GM23338 (cell line): ENCODE measurements at regions not wholly inside any gene's neighbourhood (a gene's known extent, or its start where the extent isn't known, plus 50 kb on each side); places are given as distances from the start of the nearest gene placed in this dataset.

ENCODE experiments used
- ATAC-seq: fragments of 200-7000 bp; cut with Tn5 transposase; 3 replicates; pipeline ENCODE4 v1.9.1; 2020
- DNase-seq: peaks from one replicate; pipeline ENCODE4 v3.0.0-alpha.2; 2015; ENCODE audit warnings: low spot score
- H2AFZ ChIP-seq: fragments of 200-600 bp; sonication (generic); 2 replicates; pipeline ENCODE4 v1.8.0; 2016; ENCODE audit warnings: antibody characterized with exemption, mild to moderate bottlenecking, moderate library complexity
- H3F3A ChIP-seq: fragments of 200-600 bp; sonication (generic); replicated peaks from 2 replicates; pipeline ENCODE4 v1.8.0; 2017; ENCODE audit warnings: antibody characterized with exemption, mixed run types, low read depth
- H3K27ac ChIP-seq: fragments of 200-600 bp; sonication (generic); 2 replicates; pipeline ENCODE4 v1.6.1; 2016; ENCODE audit warnings: low read depth
- H3K27me3 ChIP-seq: fragments of 200-600 bp; sonication (generic); 2 replicates; pipeline ENCODE4 v1.8.0; 2016; ENCODE audit warnings: mild to moderate bottlenecking, mixed run types, moderate library complexity; ENCODE audit not compliant: insufficient read depth
- H3K36me3 ChIP-seq: fragments of 200-600 bp; sonication (generic); 2 replicates; pipeline ENCODE4 v1.8.0; 2016; ENCODE audit warnings: mild to moderate bottlenecking; ENCODE audit not compliant: insufficient read depth
- H3K4me1 ChIP-seq: fragments of 200-600 bp; sonication (generic); 2 replicates; pipeline ENCODE4 v1.8.0; 2016; ENCODE audit warnings: mild to moderate bottlenecking, moderate library complexity; ENCODE audit not compliant: insufficient read depth
- H3K4me2 ChIP-seq: fragments of 200-600 bp; sonication (generic); 2 replicates; pipeline ENCODE4 v1.7.1; 2017; ENCODE audit warnings: mixed run types
- H3K4me3 ChIP-seq: fragments of 200-600 bp; sonication (generic); 2 replicates; pipeline ENCODE4 v1.6.1; 2016; ENCODE audit warnings: mixed run types
- H3K79me2 ChIP-seq: fragments of 200-600 bp; sonication (generic); replicated peaks from 2 replicates; pipeline ENCODE4 v1.8.0; 2017; ENCODE audit warnings: mild to moderate bottlenecking; ENCODE audit not compliant: insufficient read depth
- H3K9me2 ChIP-seq: fragments of 200-600 bp; sonication (generic); 2 replicates; pipeline ENCODE4 v1.8.0; 2017; ENCODE audit not compliant: insufficient read depth
- H4K20me1 ChIP-seq: fragments of 200-600 bp; sonication (generic); replicated peaks from 2 replicates; pipeline ENCODE4 v1.8.0; 2017; ENCODE audit warnings: mild to moderate bottlenecking; ENCODE audit not compliant: insufficient read depth
- H3K27ac Mint-ChIP-seq: 2 replicates; pipeline ENCODE4 v1.8.0; 2020; ENCODE audit warnings: inconsistent platforms, mild to moderate bottlenecking, moderate library complexity, mixed read lengths
- H3K27me3 Mint-ChIP-seq: 3 replicates; pipeline ENCODE4 v1.8.0; 2022; ENCODE audit warnings: low read depth, mild to moderate bottlenecking, moderate library complexity, mixed read lengths, inconsistent platforms; ENCODE audit not compliant: insufficient read depth, poor library complexity
- H3K36me3 Mint-ChIP-seq: 3 replicates; pipeline ENCODE4 v1.8.0; 2021; ENCODE audit warnings: low read depth, mild to moderate bottlenecking, inconsistent platforms, moderate library complexity, mixed read lengths
- H3K4me1 Mint-ChIP-seq: 3 replicates; pipeline ENCODE4 v1.8.0; 2020; ENCODE audit warnings: mild to moderate bottlenecking, inconsistent platforms, mixed read lengths
- H3K4me3 Mint-ChIP-seq: 3 replicates; pipeline ENCODE4 v1.8.0; 2021; ENCODE audit warnings: moderate library complexity, mild to moderate bottlenecking, inconsistent platforms, mixed read lengths
- H3K9me3 Mint-ChIP-seq: 3 replicates; pipeline ENCODE4 v1.8.0; 2020; ENCODE audit warnings: moderate library complexity, mild to moderate bottlenecking, inconsistent platforms, mixed read lengths
- CREB1 ChIP-seq: fragments of 250-450 bp; sonication (Bioruptor Pico); IDR thresholded peaks from 2 replicates; pipeline ENCODE4 v1.5.0; 2020; ENCODE audit warnings: low read depth, mild to moderate bottlenecking, moderate library complexity
- EZH2 ChIP-seq: fragments of 200-600 bp; sonication (generic); IDR thresholded peaks from one replicate; pipeline ENCODE4 v1.8.0; 2017; ENCODE audit warnings: antibody characterized with exemption, mild to moderate bottlenecking, low read depth; ENCODE audit not compliant: unreplicated experiment
- POLR2AphosphoS5 ChIP-seq: IDR thresholded peaks from 2 replicates; pipeline ENCODE4 v1.6.1; 2016; ENCODE audit warnings: antibody characterized with exemption, low read depth
- REST ChIP-seq: IDR thresholded peaks from one replicate; pipeline ENCODE4 v1.6.1; 2018; ENCODE audit warnings: antibody characterized with exemption; ENCODE audit not compliant: unreplicated experiment
- STAT1 ChIP-seq: IDR thresholded peaks from one replicate; pipeline ENCODE4 v1.6.1; 2016; ENCODE audit warnings: antibody characterized with exemption; ENCODE audit not compliant: unreplicated experiment
- ZNF114 ChIP-seq: fragments of 250-450 bp; sonication (Bioruptor Pico); IDR thresholded peaks from 2 replicates; pipeline ENCODE4 v1.5.0; 2020; ENCODE audit warnings: mild to moderate bottlenecking, moderate library complexity
- ZNF331 ChIP-seq: fragments of 250-450 bp; sonication (Bioruptor Pico); IDR thresholded peaks from 2 replicates; pipeline ENCODE4 v1.5.0; 2020; ENCODE audit warnings: low read depth, mild to moderate bottlenecking, moderate library complexity
- TF ChIP-seq, protein P1 (sequence below): IDR thresholded peaks from 2 replicates; pipeline ENCODE4 v1.6.1; 2016; ENCODE audit warnings: antibody characterized with exemption
- TF ChIP-seq, protein P2 (sequence below), 2 experiments: fragments of 200-600 bp in 1 of 2; sonication (generic) in 1 of 2; conservative IDR thresholded peaks; 2 replicates each; pipeline versions ENCODE4 v1.5.1 to v1.6.1; 2016 to 2017; ENCODE audit warnings: antibody characterized with exemption in 2 of 2, low read depth in 2 of 2, mild to moderate bottlenecking in 2 of 2, moderate library complexity in 1 of 2

GRCh38 chr5:40431734-40432133 is 248.0 kb upstream of the PTGER4 start:
- H3K4me2 ChIP-seq: no peak overlapping the region
- Mint-ChIP-seq H3K36me3 (no peaks in the 10 kb centered on the region; the same call in 2 of the 3 replicates), H3K9me3 (no peaks in the 10 kb centered on the region), H3K27ac (no peak overlapping the region), H3K4me3 (no peak overlapping the region), H3K27me3 (no peaks in the 10 kb centered on the region), H3K4me1 (peaks cover 16% of the 10 kb centered on the region; the same call in 2 of the 3 replicates)
- ATAC-seq (no peak), DNase-seq (no peak)
- no peaks in the 10 kb centered on the region for H3K36me3 ChIP-seq
- 0 out of 2 replicates have a peak, but pooled peaks cover 6% of the 10 kb centered on the region for H3K4me1 ChIP-seq
- H3K4me3 ChIP-seq: no peak overlapping the region
- no peaks in the 10 kb centered on the region for H3F3A ChIP-seq
- no peak overlapping the region for H3K27ac ChIP-seq
- H4K20me1 ChIP-seq: no peaks in the 10 kb centered on the region
- H3K9me2 ChIP-seq: peaks cover 14% of the 10 kb centered on the region
- H3K79me2 ChIP-seq: no peaks in the 10 kb centered on the region
- no peaks in the 10 kb centered on the region for H3K27me3 ChIP-seq
- no peak overlapping the region for H2AFZ ChIP-seq
- TF ChIP-seq, protein P1, sequence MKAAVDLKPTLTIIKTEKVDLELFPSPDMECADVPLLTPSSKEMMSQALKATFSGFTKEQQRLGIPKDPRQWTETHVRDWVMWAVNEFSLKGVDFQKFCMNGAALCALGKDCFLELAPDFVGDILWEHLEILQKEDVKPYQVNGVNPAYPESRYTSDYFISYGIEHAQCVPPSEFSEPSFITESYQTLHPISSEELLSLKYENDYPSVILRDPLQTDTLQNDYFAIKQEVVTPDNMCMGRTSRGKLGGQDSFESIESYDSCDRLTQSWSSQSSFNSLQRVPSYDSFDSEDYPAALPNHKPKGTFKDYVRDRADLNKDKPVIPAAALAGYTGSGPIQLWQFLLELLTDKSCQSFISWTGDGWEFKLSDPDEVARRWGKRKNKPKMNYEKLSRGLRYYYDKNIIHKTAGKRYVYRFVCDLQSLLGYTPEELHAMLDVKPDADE: no peak
- TF ChIP-seq ZNF331 (CRISPR knock-in tag) (no peak), ZNF114 (CRISPR knock-in tag) (no peak), POLR2AphosphoS5 (no peak), REST (no peak), CREB1 (no peak), STAT1 (no peak)
- TF ChIP-seq, protein P2, sequence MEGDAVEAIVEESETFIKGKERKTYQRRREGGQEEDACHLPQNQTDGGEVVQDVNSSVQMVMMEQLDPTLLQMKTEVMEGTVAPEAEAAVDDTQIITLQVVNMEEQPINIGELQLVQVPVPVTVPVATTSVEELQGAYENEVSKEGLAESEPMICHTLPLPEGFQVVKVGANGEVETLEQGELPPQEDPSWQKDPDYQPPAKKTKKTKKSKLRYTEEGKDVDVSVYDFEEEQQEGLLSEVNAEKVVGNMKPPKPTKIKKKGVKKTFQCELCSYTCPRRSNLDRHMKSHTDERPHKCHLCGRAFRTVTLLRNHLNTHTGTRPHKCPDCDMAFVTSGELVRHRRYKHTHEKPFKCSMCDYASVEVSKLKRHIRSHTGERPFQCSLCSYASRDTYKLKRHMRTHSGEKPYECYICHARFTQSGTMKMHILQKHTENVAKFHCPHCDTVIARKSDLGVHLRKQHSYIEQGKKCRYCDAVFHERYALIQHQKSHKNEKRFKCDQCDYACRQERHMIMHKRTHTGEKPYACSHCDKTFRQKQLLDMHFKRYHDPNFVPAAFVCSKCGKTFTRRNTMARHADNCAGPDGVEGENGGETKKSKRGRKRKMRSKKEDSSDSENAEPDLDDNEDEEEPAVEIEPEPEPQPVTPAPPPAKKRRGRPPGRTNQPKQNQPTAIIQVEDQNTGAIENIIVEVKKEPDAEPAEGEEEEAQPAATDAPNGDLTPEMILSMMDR (conservative IDR thresholded peaks at IDR 0.05; ENCODE audit: low read depth in 2 of 2): no peak

GRCh38 chr5:40430101-40430710 is 249.5 kb upstream of the PTGER4 start:
- H3K9me3 Mint-ChIP-seq: peaks cover 9% of the 10 kb centered on the region
- Histone ChIP-seq H3K4me1 (0 out of 2 replicates have a peak, but pooled peaks cover 6% of the 10 kb centered on the region), H3K4me3 (no peak overlapping the region), H4K20me1 (no peaks in the 10 kb centered on the region), H3K4me2 (no peak overlapping the region), H3K9me2 (peaks cover 14% of the 10 kb centered on the region), H3F3A (no peaks in the 10 kb centered on the region), H3K79me2 (no peaks in the 10 kb centered on the region), H3K36me3 (no peaks in the 10 kb centered on the region; the same call in 1 of the 2 replicates), H2AFZ (no peak overlapping the region), H3K27me3 (no peaks in the 10 kb centered on the region), H3K27ac (no peak overlapping the region)
- ATAC-seq (no peak), DNase-seq (no peak)
- H3K27me3 Mint-ChIP-seq: no peaks in the 10 kb centered on the region
- H3K4me3 Mint-ChIP-seq: no peak overlapping the region
- peaks cover 11% of the 10 kb centered on the region; the same call in 2 of the 3 replicates for H3K4me1 Mint-ChIP-seq
- no peak overlapping the region for H3K27ac Mint-ChIP-seq
- peaks cover 5% of the 10 kb centered on the region; the same call in 2 of the 3 replicates for H3K36me3 Mint-ChIP-seq
- TF ChIP-seq REST: no peak
- no peak for TF ChIP-seq POLR2AphosphoS5
- no peak for TF ChIP-seq ZNF331 (CRISPR knock-in tag)
- TF ChIP-seq, protein P2 (conservative IDR thresholded peaks at IDR 0.05; ENCODE audit: low read depth in 2 of 2): no peak
- TF ChIP-seq, protein P1: no peak
- no peak for TF ChIP-seq EZH2
